HL-60 (cell line): ENCODE measurements at regions not wholly inside any gene's neighbourhood (a gene's known extent, or its start where the extent isn't known, plus 50 kb on each side); places are given as distances from the start of the nearest gene placed in this dataset.

Experiments
- DNase-seq, 2 experiments: peaks; one replicate each; pipeline ENCODE4 v3.0.0-alpha.2; 2010 to 2020; ENCODE audit warnings: low read depth in 1 of 2, low spot score in 1 of 2
- H3K27ac ChIP-seq: fragments of 250-450 bp; sonication (Bioruptor Pico); replicated peaks from 2 replicates; pipeline ENCODE4 v1.5.1; 2020; ENCODE audit warnings: mild to moderate bottlenecking, moderate library complexity
- H3K27me3 ChIP-seq: fragments of 250-450 bp; sonication (Bioruptor Pico); 2 replicates; pipeline ENCODE4 v1.5.1; 2021; ENCODE audit warnings: mild to moderate bottlenecking, moderate library complexity; ENCODE audit not compliant: insufficient read depth, poor library complexity, severe bottlenecking
- H3K4me3 ChIP-seq: replicated peaks from 2 replicates; pipeline ENCODE4 v1.5.1; 2011; ENCODE audit warnings: mild to moderate bottlenecking, control low read depth, low read length; ENCODE audit not compliant: insufficient read depth
- CTCF ChIP-seq: IDR thresholded peaks from one replicate; pipeline ENCODE4 v1.5.1; 2011; ENCODE audit warnings: low read length, control low read depth, inconsistent platforms; ENCODE audit not compliant: insufficient read depth
- GABPA ChIP-seq: IDR thresholded peaks from 2 replicates; pipeline ENCODE4 v1.6.1; 2012; ENCODE audit warnings: low read depth
- POLR2AphosphoS5 ChIP-seq: IDR thresholded peaks from 2 replicates; pipeline ENCODE4 v1.6.1; 2012; ENCODE audit warnings: low read depth
- REST ChIP-seq: IDR thresholded peaks from 2 replicates; pipeline ENCODE4 v1.6.1; 2012; ENCODE audit warnings: low read depth; ENCODE audit not compliant: insufficient replicate concordance
- SPI1 ChIP-seq: IDR thresholded peaks from 2 replicates; pipeline ENCODE4 v1.6.1; 2012; ENCODE audit warnings: low read depth, mild to moderate bottlenecking, borderline replicate concordance

- Histone ChIP-seq H3K27ac (no peak overlapping the region), H3K27me3 (no peaks in the 10 kb centered on the region), H3K4me3 (no peak overlapping the region)
- no peak for TF ChIP-seq POLR2AphosphoS5
- no peak for TF ChIP-seq GABPA
- TF ChIP-seq CTCF: no peak
- TF ChIP-seq SPI1: no peak
- no peak for TF ChIP-seq REST
- no peak for DNase-seq
Observed at GRCh38 chr5:61215996-61216395, 53.7 kb upstream of the SMIM15 start.

- no peak for TF ChIP-seq GABPA
- TF ChIP-seq CTCF: no peak
- TF ChIP-seq POLR2AphosphoS5: no peak
- no peak for TF ChIP-seq SPI1
- no peak for TF ChIP-seq REST
- Histone ChIP-seq H3K4me3 (no peak overlapping the region), H3K27ac (no peak overlapping the region), H3K27me3 (no peaks in the 10 kb centered on the region)
- DNase-seq: no peak
Observed at GRCh38 chr5:61216741-61217140, 54.5 kb upstream of the SMIM15 start.

- Histone ChIP-seq H3K4me3 (no peak overlapping the region), H3K27ac (no peak overlapping the region), H3K27me3 (no peaks in the 10 kb centered on the region)
- no peak for DNase-seq
- TF ChIP-seq REST (no peak), SPI1 (no peak), POLR2AphosphoS5 (no peak), CTCF (no peak), GABPA (no peak)
Observed at GRCh38 chr5:61217214-61217613, 54.9 kb upstream of the SMIM15 start.
